ENCODE measurements at regions not wholly inside any gene's neighbourhood (a gene's known extent, or its start where the extent isn't known, plus 50 kb on each side); places are given as distances from the start of the nearest gene placed in this dataset.

GRCh38 chr6:68317366-68317765, 317.7 kb upstream of the ADGRB3 start:
- no peaks in the 10 kb centered on the region for H3K9me3 ChIP-seq (ENCODE audit: control insufficient read depth, insufficient read depth, low read length)
- H3K27me3 ChIP-seq (ENCODE audit: control insufficient read depth, insufficient read depth, low read length) = no peaks in the 10 kb centered on the region
- H3K4me1 ChIP-seq (ENCODE audit: control insufficient read depth, insufficient read depth, low read length) = no peaks in the 10 kb centered on the region
- H3K27ac ChIP-seq (ENCODE audit: low read depth, low read length) = no peak overlapping the region
- H3K36me3 ChIP-seq (ENCODE audit: control insufficient read depth, insufficient read depth, low read length) = no peaks in the 10 kb centered on the region
- no peak overlapping the region for H3K9ac ChIP-seq (ENCODE audit: low read depth, low read length)
- no peak overlapping the region for H3K4me3 ChIP-seq (ENCODE audit: low read depth, low read length)

DNA sequence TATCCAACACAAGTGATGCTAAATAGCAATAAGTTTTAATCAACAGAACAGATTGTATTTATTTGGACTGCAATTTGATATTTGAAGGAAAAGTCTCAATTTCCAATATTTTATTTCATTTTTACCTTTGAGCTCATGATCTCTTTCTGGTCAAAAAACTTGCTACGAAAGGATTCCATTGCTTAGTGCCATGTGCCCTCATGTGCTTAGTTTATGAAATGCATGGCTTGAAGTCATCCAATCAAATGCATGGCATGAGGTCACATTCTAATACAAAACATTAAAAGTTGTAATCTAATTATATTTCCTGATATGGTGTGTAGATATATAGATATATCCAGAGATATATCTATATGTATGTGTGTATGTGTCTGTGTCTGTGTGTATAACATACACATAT, 321.2 kb upstream of the ADGRB3 start:
- Histone ChIP-seq H3K27me3 (ENCODE audit: control insufficient read depth, insufficient read depth, low read length) (no peaks in the 10 kb centered on the region), H3K27ac (ENCODE audit: low read depth, low read length) (no peak overlapping the region), H3K36me3 (ENCODE audit: control insufficient read depth, insufficient read depth, low read length) (no peaks in the 10 kb centered on the region), H3K4me3 (ENCODE audit: low read depth, low read length) (no peak overlapping the region), H3K4me1 (ENCODE audit: control insufficient read depth, insufficient read depth, low read length) (no peaks in the 10 kb centered on the region), H3K9ac (ENCODE audit: low read depth, low read length) (no peak overlapping the region), H3K9me3 (ENCODE audit: control insufficient read depth, insufficient read depth, low read length) (no peaks in the 10 kb centered on the region)

GRCh38 chr6:68307301-68307700, 327.8 kb upstream of the ADGRB3 start:
- no peak overlapping the region for H3K9ac ChIP-seq (ENCODE audit: low read depth, low read length)
- H3K27ac ChIP-seq (ENCODE audit: low read depth, low read length) = no peak overlapping the region
- no peaks in the 10 kb centered on the region for H3K4me1 ChIP-seq (ENCODE audit: control insufficient read depth, insufficient read depth, low read length)
- H3K4me3 ChIP-seq (ENCODE audit: low read depth, low read length) = no peak overlapping the region
- H3K9me3 ChIP-seq (ENCODE audit: control insufficient read depth, insufficient read depth, low read length) = no peaks in the 10 kb centered on the region
- no peaks in the 10 kb centered on the region for H3K27me3 ChIP-seq (ENCODE audit: control insufficient read depth, insufficient read depth, low read length)
- H3K36me3 ChIP-seq (ENCODE audit: control insufficient read depth, insufficient read depth, low read length) = no peaks in the 10 kb centered on the region

DNA sequence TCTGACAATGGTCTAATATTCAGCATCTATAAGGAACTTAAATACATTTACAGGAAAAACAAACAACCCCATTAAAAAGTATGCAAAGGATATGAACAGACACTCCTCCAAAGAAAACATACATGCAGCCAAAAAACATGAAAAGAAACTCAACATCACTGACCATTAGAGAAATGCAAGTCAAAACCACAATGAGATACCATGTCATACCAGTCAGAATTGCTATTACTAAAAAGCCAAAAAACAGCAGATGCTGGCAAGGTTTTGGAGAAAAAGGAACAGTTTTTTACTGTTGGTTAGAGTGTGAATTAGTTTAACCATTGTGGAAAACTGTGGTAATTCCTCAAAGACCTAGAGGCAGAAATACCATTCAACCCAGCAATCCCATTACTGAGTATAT, 339.0 kb upstream of the ADGRB3 start:
- no peak overlapping the region for H3K27ac ChIP-seq (ENCODE audit: low read depth, low read length)
- no peaks in the 10 kb centered on the region for H3K27me3 ChIP-seq (ENCODE audit: control insufficient read depth, insufficient read depth, low read length)
- H3K4me3 ChIP-seq (ENCODE audit: low read depth, low read length) = no peak overlapping the region
- no peaks in the 10 kb centered on the region for H3K4me1 ChIP-seq (ENCODE audit: control insufficient read depth, insufficient read depth, low read length)
- no peak overlapping the region for H3K9ac ChIP-seq (ENCODE audit: low read depth, low read length)
- H3K36me3 ChIP-seq (ENCODE audit: control insufficient read depth, insufficient read depth, low read length) = no peaks in the 10 kb centered on the region
- H3K9me3 ChIP-seq (ENCODE audit: control insufficient read depth, insufficient read depth, low read length) = no peaks in the 10 kb centered on the region

DNA sequence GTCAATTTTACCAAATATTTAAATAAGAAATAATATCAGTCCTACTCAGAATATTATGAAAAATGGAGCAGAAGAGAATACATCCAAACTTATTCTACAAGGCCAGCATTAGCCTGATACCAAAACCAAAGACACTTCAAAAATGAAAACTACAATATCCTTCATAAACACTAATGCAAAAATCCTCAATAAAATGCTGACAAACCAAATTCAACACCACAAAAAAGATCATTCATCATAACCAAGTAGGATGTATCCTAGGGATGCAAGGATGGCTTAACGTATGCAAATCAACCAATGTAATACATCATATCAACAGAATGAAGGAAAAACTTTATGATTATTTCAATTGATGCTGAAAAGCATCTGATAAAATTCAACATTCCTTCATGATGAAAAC, 352.4 kb upstream of the ADGRB3 start:
- Histone ChIP-seq H3K27me3 (ENCODE audit: control insufficient read depth, insufficient read depth, low read length) (no peaks in the 10 kb centered on the region), H3K4me1 (ENCODE audit: control insufficient read depth, insufficient read depth, low read length) (no peaks in the 10 kb centered on the region), H3K9me3 (ENCODE audit: control insufficient read depth, insufficient read depth, low read length) (peaks cover 7% of the 10 kb centered on the region), H3K9ac (ENCODE audit: low read depth, low read length) (no peak overlapping the region), H3K4me3 (ENCODE audit: low read depth, low read length) (no peak overlapping the region), H3K36me3 (ENCODE audit: control insufficient read depth, insufficient read depth, low read length) (no peaks in the 10 kb centered on the region), H3K27ac (ENCODE audit: low read depth, low read length) (no peak overlapping the region)

DNA sequence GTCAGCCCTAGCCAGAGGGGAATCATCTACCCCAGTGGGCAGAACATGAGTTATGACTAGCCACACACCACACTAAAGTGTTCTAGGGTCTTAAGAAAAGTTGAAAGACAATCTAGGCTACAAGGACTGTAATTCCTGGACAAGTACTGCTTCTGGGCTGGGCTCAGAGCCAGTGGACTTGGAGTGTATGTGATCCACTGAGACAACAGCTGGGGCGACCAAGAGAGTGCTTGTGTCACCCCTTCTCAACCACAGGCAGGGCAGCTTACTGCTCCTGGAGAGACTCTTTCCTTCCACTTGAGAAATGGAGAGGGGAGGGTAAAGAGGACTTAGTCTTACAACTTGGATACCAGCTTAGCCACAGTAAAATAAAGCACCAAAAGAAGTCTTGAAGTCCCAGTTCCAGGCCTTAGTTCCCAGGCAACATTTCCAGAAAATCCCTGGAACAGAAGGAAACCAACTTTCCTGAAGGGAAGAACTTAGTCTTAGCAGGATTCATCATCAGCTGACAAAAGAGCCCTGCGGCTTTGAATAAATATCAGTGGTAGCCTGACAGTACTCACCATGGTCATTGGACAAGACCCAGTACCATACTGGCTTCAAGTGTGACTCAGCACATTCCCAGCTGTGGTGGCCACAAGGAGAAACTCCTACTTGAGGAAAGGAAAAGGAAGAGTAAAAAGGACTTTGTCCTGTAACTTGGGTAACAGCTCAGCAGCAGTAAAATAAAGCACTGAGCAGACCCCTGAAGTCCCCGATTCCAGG, 355.1 kb upstream of the ADGRB3 start:
- Histone ChIP-seq H3K36me3 (ENCODE audit: control insufficient read depth, insufficient read depth, low read length) (no peaks in the 10 kb centered on the region), H3K9me3 (ENCODE audit: control insufficient read depth, insufficient read depth, low read length) (peaks cover 7% of the 10 kb centered on the region), H3K27me3 (ENCODE audit: control insufficient read depth, insufficient read depth, low read length) (no peaks in the 10 kb centered on the region), H3K27ac (ENCODE audit: low read depth, low read length) (no peak overlapping the region), H3K9ac (ENCODE audit: low read depth, low read length) (no peak overlapping the region), H3K4me1 (ENCODE audit: control insufficient read depth, insufficient read depth, low read length) (no peaks in the 10 kb centered on the region), H3K4me3 (ENCODE audit: low read depth, low read length) (no peak overlapping the region)

GRCh38 chr6:68273297-68273696, 361.8 kb upstream of the ADGRB3 start:
- H3K27me3 ChIP-seq (ENCODE audit: control insufficient read depth, insufficient read depth, low read length) = no peaks in the 10 kb centered on the region
- H3K4me1 ChIP-seq (ENCODE audit: control insufficient read depth, insufficient read depth, low read length) = no peaks in the 10 kb centered on the region
- H3K9me3 ChIP-seq (ENCODE audit: control insufficient read depth, insufficient read depth, low read length) = no peaks in the 10 kb centered on the region
- no peak overlapping the region for H3K27ac ChIP-seq (ENCODE audit: low read depth, low read length)
- H3K36me3 ChIP-seq (ENCODE audit: control insufficient read depth, insufficient read depth, low read length) = no peaks in the 10 kb centered on the region
- no peak overlapping the region for H3K4me3 ChIP-seq (ENCODE audit: low read depth, low read length)
- H3K9ac ChIP-seq (ENCODE audit: low read depth, low read length) = no peak overlapping the region

- Histone ChIP-seq H3K27ac (ENCODE audit: low read depth, low read length) (no peak overlapping the region), H3K36me3 (ENCODE audit: control insufficient read depth, insufficient read depth, low read length) (no peaks in the 10 kb centered on the region), H3K4me3 (ENCODE audit: low read depth, low read length) (no peak overlapping the region), H3K27me3 (ENCODE audit: control insufficient read depth, insufficient read depth, low read length) (no peaks in the 10 kb centered on the region), H3K4me1 (ENCODE audit: control insufficient read depth, insufficient read depth, low read length) (no peaks in the 10 kb centered on the region), H3K9me3 (ENCODE audit: control insufficient read depth, insufficient read depth, low read length) (no peaks in the 10 kb centered on the region; the same call in 1 of the 2 replicates), H3K9ac (ENCODE audit: low read depth, low read length) (no peak overlapping the region)
Measured at GRCh38 chr6:68256391-68256790, 378.7 kb upstream of the ADGRB3 start.

DNA sequence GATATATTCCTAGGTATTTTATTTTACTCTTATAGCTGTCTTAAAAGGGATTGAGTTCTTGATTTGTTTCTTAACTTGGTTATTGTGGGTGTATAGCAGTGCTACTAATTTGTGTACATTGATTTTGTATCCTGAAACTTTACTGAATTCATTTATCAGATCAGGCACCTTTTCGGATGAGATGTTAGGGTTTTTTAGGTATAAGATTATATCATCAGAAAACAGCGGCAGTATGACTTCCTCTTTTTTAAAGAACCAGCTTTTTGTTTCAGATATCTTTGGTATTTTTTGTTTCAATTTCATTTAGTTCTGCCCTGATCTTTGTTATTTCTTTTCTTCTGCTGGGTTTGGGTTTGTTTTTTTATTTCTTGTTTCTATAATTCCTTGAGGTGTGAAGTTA, 382.4 kb upstream of the ADGRB3 start:
- Histone ChIP-seq H3K4me1 (ENCODE audit: control insufficient read depth, insufficient read depth, low read length) (no peaks in the 10 kb centered on the region), H3K9me3 (ENCODE audit: control insufficient read depth, insufficient read depth, low read length) (no peaks in the 10 kb centered on the region), H3K9ac (ENCODE audit: low read depth, low read length) (no peak overlapping the region), H3K27me3 (ENCODE audit: control insufficient read depth, insufficient read depth, low read length) (no peaks in the 10 kb centered on the region), H3K4me3 (ENCODE audit: low read depth, low read length) (no peak overlapping the region), H3K36me3 (ENCODE audit: control insufficient read depth, insufficient read depth, low read length) (no peaks in the 10 kb centered on the region), H3K27ac (ENCODE audit: low read depth, low read length) (no peak overlapping the region)

DNA sequence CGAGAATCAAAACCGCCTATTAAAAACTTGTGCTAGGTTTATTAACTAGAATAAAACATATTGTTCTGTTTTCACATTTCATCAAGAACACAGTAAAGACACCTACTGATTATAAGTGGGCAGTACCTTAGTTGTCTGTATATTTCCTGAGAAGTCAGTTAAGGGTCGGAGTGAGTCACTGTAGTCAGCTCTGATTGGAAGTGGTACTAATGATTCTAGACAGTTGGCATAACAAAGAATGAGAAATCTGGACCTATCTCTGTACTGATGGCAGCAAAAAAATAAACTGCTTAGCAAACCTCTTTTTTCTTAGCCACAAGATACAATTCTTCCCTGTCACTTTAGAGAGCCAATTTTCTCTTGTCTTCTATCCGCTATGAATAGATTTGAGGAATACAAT, 387.3 kb upstream of the ADGRB3 start:
- Histone ChIP-seq H3K36me3 (ENCODE audit: control insufficient read depth, insufficient read depth, low read length) (no peaks in the 10 kb centered on the region), H3K27ac (ENCODE audit: low read depth, low read length) (no peak overlapping the region), H3K4me3 (ENCODE audit: low read depth, low read length) (no peak overlapping the region), H3K9ac (ENCODE audit: low read depth, low read length) (no peak overlapping the region), H3K27me3 (ENCODE audit: control insufficient read depth, insufficient read depth, low read length) (no peaks in the 10 kb centered on the region), H3K4me1 (ENCODE audit: control insufficient read depth, insufficient read depth, low read length) (no peaks in the 10 kb centered on the region), H3K9me3 (ENCODE audit: control insufficient read depth, insufficient read depth, low read length) (no peaks in the 10 kb centered on the region)

DNA sequence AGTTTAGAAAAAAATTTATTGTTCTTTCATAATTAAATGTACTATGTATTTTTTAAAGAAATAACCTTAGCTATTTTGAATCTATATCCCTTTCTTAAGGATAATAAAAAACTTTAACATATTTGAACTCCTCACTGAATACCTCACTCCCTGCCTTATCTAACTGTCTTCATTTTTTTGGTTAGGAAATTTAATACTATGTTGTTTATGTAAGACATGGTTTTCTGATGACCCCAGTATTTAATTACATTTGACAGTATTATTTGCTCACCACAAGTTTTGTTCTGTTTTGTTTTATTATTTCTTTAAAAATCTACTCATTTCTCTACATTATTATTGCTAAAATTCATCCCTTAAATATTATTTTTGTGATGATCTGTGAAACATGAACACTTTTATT, 394.4 kb upstream of the ADGRB3 start:
- no peak overlapping the region for H3K9ac ChIP-seq (ENCODE audit: low read depth, low read length)
- no peaks in the 10 kb centered on the region for H3K9me3 ChIP-seq (ENCODE audit: control insufficient read depth, insufficient read depth, low read length)
- H3K36me3 ChIP-seq (ENCODE audit: control insufficient read depth, insufficient read depth, low read length) = no peaks in the 10 kb centered on the region
- H3K27me3 ChIP-seq (ENCODE audit: control insufficient read depth, insufficient read depth, low read length) = no peaks in the 10 kb centered on the region
- no peak overlapping the region for H3K4me3 ChIP-seq (ENCODE audit: low read depth, low read length)
- H3K4me1 ChIP-seq (ENCODE audit: control insufficient read depth, insufficient read depth, low read length) = peaks cover 5% of the 10 kb centered on the region; the same call in 1 of the 2 replicates
- no peak overlapping the region for H3K27ac ChIP-seq (ENCODE audit: low read depth, low read length)
